Panc1 (cell line): ENCODE measurements at regions not wholly inside any gene's neighbourhood (a gene's known extent, or its start where the extent isn't known, plus 50 kb on each side); places are given as distances from the start of the nearest gene placed in this dataset.

Source experiments
- ATAC-seq: fragments of 200-7000 bp; cut with Tn5 transposase; 2 replicates; pipeline ENCODE4 v1.9.1; 2020; ENCODE audit warnings: mild to moderate bottlenecking, moderate library complexity
- BruUV-seq: library from RNA; stranded (reverse); fragments of 400-500 nt; replicated peaks from 2 replicates; lab custom pipeline; 2021; lab: Mats Ljungman, UMichigan
- CTCF ChIA-PET: fragments of 300-600 bp; sonication (Branson Sonifier 250); formaldehyde crosslinking; loops from one replicate; lab custom pipeline; 2022; ENCODE audit warnings: antibody characterized with exemption; lab: Charles Lee
- POLR2A ChIA-PET: fragments of 300-600 bp; sonication (Branson Sonifier 250); formaldehyde crosslinking; loops from one replicate; lab custom pipeline; 2022; ENCODE audit warnings: antibody characterized with exemption; lab: Charles Lee
- DNase-seq: peaks from one replicate; pipeline ENCODE4 v3.0.0-alpha.2; 2010; ENCODE audit warnings: low read depth, low spot score
- H3K27ac ChIP-seq: 2 replicates; pipeline ENCODE4 v1.5.1; 2011; ENCODE audit warnings: mild to moderate bottlenecking, low read length, inconsistent platforms
- H3K27me3 ChIP-seq: fragments of 200-500 bp; sonication (Bioruptor generic); 2 replicates; pipeline ENCODE4 v1.6.0; 2014; ENCODE audit warnings: low read length, inconsistent platforms; ENCODE audit not compliant: control insufficient read depth, insufficient read depth
- H3K36me3 ChIP-seq: fragments of 200-500 bp; sonication (Bioruptor generic); 2 replicates; pipeline ENCODE4 v1.5.1; 2014; ENCODE audit warnings: inconsistent platforms, mild to moderate bottlenecking, low read length, moderate library complexity; ENCODE audit not compliant: control insufficient read depth, insufficient read depth
- H3K4me1 ChIP-seq: 2 replicates; pipeline ENCODE4 v1.5.1; 2011; ENCODE audit warnings: inconsistent platforms, mild to moderate bottlenecking, low read length, moderate library complexity; ENCODE audit not compliant: control insufficient read depth, insufficient read depth
- H3K4me3 ChIP-seq, 2 experiments: 2 replicates each; pipeline ENCODE4 v1.5.1; 2011 to 2012; ENCODE audit warnings: low read depth in 2 of 2, low read length in 2 of 2, mild to moderate bottlenecking in 2 of 2, inconsistent platforms in 1 of 2, moderate library complexity in 1 of 2
- H3K9me3 ChIP-seq: fragments of 200-500 bp; sonication (Bioruptor generic); 2 replicates; pipeline ENCODE4 v1.5.1; 2014; ENCODE audit warnings: low read depth, mild to moderate bottlenecking, inconsistent platforms, low read length, moderate library complexity; ENCODE audit not compliant: control insufficient read depth, insufficient read depth
- CTCF ChIP-seq: fragments of 450-650 bp; IDR thresholded peaks from 2 replicates; pipeline ENCODE4 v1.5.1; 2017; ENCODE audit warnings: mild to moderate bottlenecking
- POLR2AphosphoS5 ChIP-seq: IDR thresholded peaks from 2 replicates; pipeline ENCODE4 v1.6.1; 2012; ENCODE audit warnings: mild to moderate bottlenecking, low read depth, low read length, moderate library complexity
- REST ChIP-seq, 2 experiments: IDR thresholded peaks; 2 replicates each; pipeline ENCODE4 v1.6.1; 2011 to 2012; ENCODE audit warnings: low read depth in 2 of 2, control low read depth in 1 of 2, low read length in 1 of 2, mild to moderate bottlenecking in 1 of 2, moderate library complexity in 1 of 2; ENCODE audit not compliant: insufficient read depth in 1 of 2
- SIN3A ChIP-seq: IDR thresholded peaks from 2 replicates; pipeline ENCODE4 v1.6.1; 2012; ENCODE audit warnings: low read depth, mild to moderate bottlenecking, low read length, moderate library complexity, borderline replicate concordance; ENCODE audit not compliant: insufficient read depth
- TCF7L2 ChIP-seq: IDR thresholded peaks from 2 replicates; pipeline ENCODE4 v1.6.1; 2011; ENCODE audit warnings: mild to moderate bottlenecking, low read depth, low read length, inconsistent platforms
- in situ Hi-C: cut with HindIII; loops from 2 replicates; pipeline ENCODE4 v1.10.0; 2016; ENCODE audit warnings: low sequenced_read_pairs, low pct_unique_long_range_greater_than_20kb
- intact Hi-C: fragments of 100-400 bp; cut with micrococcal nuclease; formaldehyde crosslinking; loops from one replicate; pipeline ENCODE4 v1.10.0; 2022; ENCODE audit not compliant: unreplicated experiment

- ChIA-PET POLR2A (no interaction called here), CTCF (no interaction called here)
- intact Hi-C loops (no loop called here), in situ Hi-C loops (no loop called here)
- Histone ChIP-seq H3K27me3 (no peaks in the 10 kb centered on the region), H3K9me3 (no peaks in the 10 kb centered on the region; the same call in 1 of the 2 replicates), H3K4me3 (no peak overlapping the region), H3K36me3 (no peaks in the 10 kb centered on the region), H3K4me1 (no peaks in the 10 kb centered on the region), H3K27ac (no peak overlapping the region)
- DNase-seq (no peak), ATAC-seq (no peak)
- no TSS peak for BruUV-seq
- no peak for TF ChIP-seq TCF7L2
- no peak for TF ChIP-seq SIN3A
- TF ChIP-seq POLR2AphosphoS5 = no peak
- TF ChIP-seq REST (IDR thresholded peaks at IDR 0.05; ENCODE audit: insufficient read depth in 1 of 2, low read depth in 2 of 2, low read length in 1 of 2) = no peak
- TF ChIP-seq CTCF = no peak
Observed at GRCh38 chr6:105818505-105818904, 267.6 kb upstream of the PRDM1 start.

- in situ Hi-C loops (no loop called here), intact Hi-C loops (no loop called here)
- Histone ChIP-seq H3K27ac (no peak overlapping the region), H3K4me1 (no peaks in the 10 kb centered on the region), H3K4me3 (no peak overlapping the region), H3K9me3 (no peaks in the 10 kb centered on the region; the same call in 1 of the 2 replicates), H3K36me3 (no peaks in the 10 kb centered on the region), H3K27me3 (no peaks in the 10 kb centered on the region)
- BruUV-seq = no TSS peak
- TF ChIP-seq POLR2AphosphoS5 (no peak), CTCF (no peak), REST (IDR thresholded peaks at IDR 0.05; ENCODE audit: insufficient read depth in 1 of 2, low read depth in 2 of 2, low read length in 1 of 2) (no peak)
- POLR2A ChIA-PET = no interaction called here
- CTCF ChIA-PET = no interaction called here
- DNase-seq (no peak), ATAC-seq (no peak)
Observed at GRCh38 chr6:105817961-105818360, 268.2 kb upstream of the PRDM1 start.
